Activated CD4-positive, alpha-beta T cell treated with anti-CD3 and anti-CD28 coated beads, Interleukin-2, amount 10 ng/mL, durations not matched to agents 24 days and 14 days (primary cell): ENCODE measurements at regions not wholly inside any gene's neighbourhood (a gene's known extent, or its start where the extent isn't known, plus 50 kb on each side); places are given as distances from the start of the nearest gene placed in this dataset.
"Not testable (repeated sequence)": the region's sequence is repeated elsewhere in the genome, so short reads cannot be mapped to it uniquely, and the experiment has no call there.

ENCODE experiments used
- DNase-seq: peaks from one replicate; pipeline ENCODE4 v3.0.0; 2022
- H3K27ac Mint-ChIP-seq: one replicate; pipeline ENCODE4 v1.8.0; 2022; ENCODE audit warnings: mild to moderate bottlenecking, mixed read lengths
- H3K27me3 Mint-ChIP-seq: one replicate; pipeline ENCODE4 v1.8.0; 2022; ENCODE audit warnings: mixed read lengths
- H3K36me3 Mint-ChIP-seq: one replicate; pipeline ENCODE4 v1.8.0; 2022; ENCODE audit warnings: low read depth, mild to moderate bottlenecking, mixed read lengths
- H3K4me1 Mint-ChIP-seq: one replicate; pipeline ENCODE4 v1.8.0; 2021; ENCODE audit warnings: mixed read lengths
- H3K4me3 Mint-ChIP-seq: one replicate; pipeline ENCODE4 v1.8.0; 2022; ENCODE audit warnings: mild to moderate bottlenecking, moderate library complexity, mixed read lengths
- H3K9me3 Mint-ChIP-seq: one replicate; pipeline ENCODE4 v1.8.0; 2021; ENCODE audit warnings: mixed read lengths
- intact Hi-C: fragments of 100-400 bp; cut with micrococcal nuclease; formaldehyde crosslinking; loops from one replicate; pipeline ENCODE4 v1.15.1; 2023

DNA sequence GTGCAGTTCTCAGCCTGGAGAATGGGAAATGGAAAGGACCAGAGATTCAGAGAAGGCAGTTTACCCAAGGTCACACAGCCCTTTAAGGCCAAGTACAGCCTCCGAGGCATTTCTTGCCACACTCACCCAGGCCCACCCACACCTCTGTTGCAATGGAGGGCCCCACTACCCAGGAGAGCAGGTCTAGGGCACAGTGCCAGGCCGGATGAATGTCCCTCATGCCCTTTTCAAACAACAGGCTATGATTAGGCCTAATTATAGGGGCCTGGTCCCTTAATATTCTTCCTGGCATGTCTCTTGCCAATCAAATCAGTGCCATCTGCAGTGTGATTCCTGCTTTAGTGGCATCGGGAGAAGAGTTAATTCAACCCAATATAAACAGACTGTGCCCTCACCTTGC lies 195.3 kb downstream of the KLRB1 start:
- intact Hi-C loops, H3K4me3 Mint-ChIP-seq, H3K27me3 Mint-ChIP-seq, H3K9me3 Mint-ChIP-seq, H3K27ac Mint-ChIP-seq, H3K4me1 Mint-ChIP-seq, H3K36me3 Mint-ChIP-seq, DNase-seq: not testable (repeated sequence)

DNA sequence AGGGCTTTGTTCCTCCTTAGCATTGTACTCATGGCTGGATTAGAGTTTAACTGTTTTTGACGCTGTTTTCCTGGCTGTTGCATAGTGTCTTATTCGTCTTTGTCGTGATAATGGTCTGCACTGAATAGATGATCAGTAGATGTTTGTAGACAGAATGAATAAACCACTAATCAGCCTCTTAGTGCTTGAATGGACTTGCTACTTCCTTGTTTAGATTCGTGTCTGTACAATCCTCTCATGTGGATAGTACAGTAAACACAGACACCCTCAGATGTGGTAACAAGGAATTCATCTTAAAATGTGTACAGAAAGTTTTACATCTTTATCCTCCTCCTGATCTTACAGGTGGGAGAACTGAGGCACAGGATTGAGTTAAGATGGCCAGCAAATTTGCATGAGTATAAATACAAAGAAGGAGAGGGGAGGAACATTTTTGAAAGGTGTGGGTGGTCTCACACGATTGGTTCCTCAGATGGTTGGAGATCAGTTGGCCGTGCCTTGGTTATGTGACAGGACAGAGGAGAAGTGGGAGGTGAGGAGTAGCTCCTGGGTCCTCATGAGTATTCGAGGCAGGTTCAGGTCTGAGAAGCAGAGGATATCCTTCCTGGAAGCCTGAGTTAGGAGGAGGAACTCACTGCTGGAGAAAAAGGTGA lies 196.0 kb downstream of the KLRB1 start:
- H3K27me3 Mint-ChIP-seq, DNase-seq, H3K27ac Mint-ChIP-seq, H3K4me3 Mint-ChIP-seq, H3K4me1 Mint-ChIP-seq, H3K9me3 Mint-ChIP-seq, H3K36me3 Mint-ChIP-seq, intact Hi-C loops: not testable (repeated sequence)

DNA sequence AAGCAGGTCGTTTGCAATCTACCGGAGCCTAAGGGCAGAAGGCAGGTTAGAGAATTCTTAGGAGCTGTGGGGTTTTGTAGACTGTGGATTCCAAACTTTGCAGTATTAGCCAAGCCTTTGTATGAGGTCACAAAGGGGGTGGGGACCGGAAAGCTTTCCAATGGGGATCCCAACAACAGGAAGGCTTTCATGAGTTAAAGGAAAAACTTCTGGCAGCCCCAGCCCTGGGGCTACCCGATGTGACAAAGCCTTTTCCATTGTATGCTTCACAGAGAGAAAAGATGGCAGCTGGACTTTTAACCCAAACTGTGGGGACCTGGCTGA lies 199.2 kb upstream of the PZP start:
- H3K4me1 Mint-ChIP-seq, H3K9me3 Mint-ChIP-seq, H3K4me3 Mint-ChIP-seq, H3K27me3 Mint-ChIP-seq, H3K27ac Mint-ChIP-seq, H3K36me3 Mint-ChIP-seq, intact Hi-C loops: not testable (repeated sequence)
- DNase-seq, result peak; percentile 52

DNA sequence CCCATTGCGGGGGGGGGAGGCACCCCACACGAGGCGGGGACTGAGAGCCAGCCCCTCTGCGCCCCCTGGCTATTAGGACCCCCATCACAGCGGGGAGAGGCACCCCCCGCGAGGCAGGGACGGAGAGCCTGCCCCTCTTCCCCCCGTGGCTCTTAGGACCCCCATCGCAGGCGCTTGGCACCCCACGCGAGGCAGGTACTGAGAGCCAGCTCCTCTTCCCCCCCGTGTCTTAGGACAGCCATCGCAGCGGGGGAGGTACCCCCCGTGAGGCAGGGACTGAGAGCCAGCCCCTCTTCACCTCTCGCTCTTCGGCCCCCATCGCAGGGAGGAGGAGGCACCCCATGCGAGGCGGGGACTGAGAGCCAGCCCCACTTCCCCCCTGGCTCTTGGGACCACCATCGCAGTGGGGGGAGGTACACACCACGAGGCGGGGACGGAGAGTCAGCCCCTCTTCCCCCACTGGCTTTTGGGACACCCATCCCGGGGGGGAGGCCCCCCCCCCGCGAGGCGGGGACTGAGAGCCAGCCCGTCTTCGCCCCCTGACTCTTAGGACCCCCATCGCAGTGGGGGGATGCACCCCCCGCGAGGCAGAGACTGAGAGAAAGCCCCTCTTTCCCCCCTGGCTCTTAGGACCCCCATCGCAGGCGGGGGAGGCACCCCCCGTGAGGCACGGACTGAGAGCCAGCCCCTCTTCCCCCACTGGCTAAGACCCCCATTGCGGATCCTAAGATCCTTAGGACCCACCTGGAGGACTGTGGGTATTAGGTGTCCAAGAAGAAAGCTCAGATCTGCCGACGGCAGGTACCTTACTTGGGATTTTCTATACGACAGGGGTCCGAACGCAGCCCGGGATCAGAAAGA lies 198.6 kb upstream of the PZP start:
- no peaks in the 10 kb centered on the region for H3K9me3 Mint-ChIP-seq
- no peak overlapping the region for H3K4me3 Mint-ChIP-seq
- H3K4me1 Mint-ChIP-seq, result no peaks in the 10 kb centered on the region
- intact Hi-C loops, result no loop called here
- no peak for DNase-seq
- H3K36me3 Mint-ChIP-seq, result peaks cover 4% of the 10 kb centered on the region
- H3K27ac Mint-ChIP-seq, result no peak overlapping the region
- no peaks in the 10 kb centered on the region for H3K27me3 Mint-ChIP-seq

DNA sequence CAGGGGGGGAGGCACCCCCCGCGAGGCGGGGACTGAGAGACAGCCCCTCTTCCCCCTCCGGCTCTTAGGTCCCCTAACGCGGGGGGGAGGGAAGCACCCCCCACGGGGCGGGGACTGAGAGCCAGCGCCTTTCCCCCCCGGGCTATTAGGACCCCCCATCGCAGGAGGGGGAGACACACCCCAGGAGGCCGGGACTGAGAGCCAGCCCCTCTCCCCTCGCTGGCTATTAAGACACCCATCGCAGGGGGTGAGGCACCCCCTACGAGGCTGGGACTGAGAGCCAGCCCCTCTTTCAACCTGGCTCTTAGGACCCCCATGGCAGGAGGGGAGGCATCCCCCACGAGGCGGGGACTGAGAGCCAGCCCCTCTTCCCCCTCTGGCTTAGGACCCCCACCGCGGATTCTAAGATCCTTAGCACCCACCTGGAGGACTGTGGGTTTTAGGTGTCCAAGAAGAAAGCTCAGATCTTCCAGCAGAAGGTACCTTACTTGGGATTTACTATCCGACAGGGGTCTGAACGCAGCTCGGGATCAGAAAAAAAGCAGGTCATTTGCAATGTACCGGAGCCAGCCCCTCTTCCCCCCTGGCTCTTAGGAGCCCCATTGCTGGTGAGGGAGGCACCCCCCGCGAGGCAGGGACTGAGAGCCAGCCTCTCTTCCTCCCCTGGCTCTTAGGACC lies 197.8 kb upstream of the PZP start:
- Mint-ChIP-seq H3K4me1 (no peaks in the 10 kb centered on the region), H3K27ac (no peak overlapping the region), H3K36me3 (peaks cover 4% of the 10 kb centered on the region), H3K27me3 (no peaks in the 10 kb centered on the region), H3K9me3 (no peaks in the 10 kb centered on the region), H3K4me3 (no peak overlapping the region)
- DNase-seq, result no peak
- intact Hi-C loops, result no loop called here

DNA sequence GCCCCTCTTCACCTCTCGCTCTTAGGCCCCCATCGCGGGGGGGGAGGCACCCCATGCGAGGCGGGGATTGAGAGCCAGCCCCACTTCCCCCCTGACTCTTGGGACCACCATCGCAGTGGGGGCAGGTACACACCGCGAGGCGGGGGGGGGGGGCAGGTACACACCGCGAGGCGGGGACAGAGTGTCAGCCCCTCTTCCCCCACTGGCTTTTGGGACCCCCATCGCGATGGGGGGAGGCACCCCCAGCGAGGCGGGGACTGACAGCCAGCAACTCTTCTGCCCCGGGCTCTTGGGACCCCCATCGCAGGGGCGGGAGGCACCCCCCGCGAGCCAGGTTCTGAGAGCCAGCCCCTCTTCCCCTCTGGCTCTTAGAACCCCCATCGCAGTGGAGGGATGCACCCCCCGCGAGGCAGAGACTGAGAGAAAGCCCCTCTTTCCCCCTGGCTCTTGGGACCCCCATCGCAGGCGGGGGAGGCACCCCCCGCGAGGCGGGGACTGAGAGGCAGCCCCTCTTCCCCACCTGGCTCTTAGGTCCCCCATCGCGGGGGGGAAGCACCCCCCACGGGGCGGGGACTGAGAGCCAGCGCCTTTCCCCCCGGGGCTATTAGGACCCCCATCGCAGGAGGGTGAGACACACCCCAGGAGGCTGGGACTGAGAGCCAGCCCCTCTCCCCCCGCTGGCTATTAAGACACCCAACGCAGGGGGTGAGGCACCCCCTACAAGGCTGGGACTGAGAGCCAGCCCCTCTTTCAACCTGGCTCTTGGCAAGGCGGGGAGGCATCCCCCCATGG lies 196.5 kb upstream of the PZP start:
- no peaks in the 10 kb centered on the region for H3K9me3 Mint-ChIP-seq
- H3K27me3 Mint-ChIP-seq, result no peaks in the 10 kb centered on the region
- peaks cover 4% of the 10 kb centered on the region for H3K36me3 Mint-ChIP-seq
- intact Hi-C loops, result no loop called here
- H3K4me1 Mint-ChIP-seq, result no peaks in the 10 kb centered on the region
- no peak for DNase-seq
- H3K4me3 Mint-ChIP-seq, result no peak overlapping the region
- no peak overlapping the region for H3K27ac Mint-ChIP-seq

DNA sequence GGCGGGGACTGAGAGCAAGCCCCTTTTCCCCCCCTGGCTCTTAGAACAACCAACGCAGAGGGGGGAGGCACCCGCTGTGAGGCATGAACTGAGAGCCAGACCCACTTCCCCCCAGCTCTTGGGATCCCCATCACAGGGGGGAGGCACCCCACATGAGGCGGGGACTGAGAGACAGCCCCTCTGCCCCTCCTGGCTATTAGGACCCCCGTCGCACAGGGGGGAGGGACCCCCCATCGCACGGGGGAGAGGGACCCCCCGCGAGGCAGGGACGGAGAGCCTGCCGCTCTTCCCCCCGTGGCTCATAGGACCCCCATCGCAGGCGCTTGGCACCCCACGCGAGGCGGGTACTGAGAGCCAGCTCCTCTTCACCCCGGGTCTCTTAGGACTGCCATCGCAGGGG lies 195.8 kb upstream of the PZP start:
- Mint-ChIP-seq H3K9me3 (no peaks in the 10 kb centered on the region), H3K36me3 (peaks cover 4% of the 10 kb centered on the region), H3K4me1 (no peaks in the 10 kb centered on the region), H3K27ac (no peak overlapping the region), H3K27me3 (no peaks in the 10 kb centered on the region), H3K4me3 (no peak overlapping the region)
- intact Hi-C loops, result no loop called here
- no peak for DNase-seq

DNA sequence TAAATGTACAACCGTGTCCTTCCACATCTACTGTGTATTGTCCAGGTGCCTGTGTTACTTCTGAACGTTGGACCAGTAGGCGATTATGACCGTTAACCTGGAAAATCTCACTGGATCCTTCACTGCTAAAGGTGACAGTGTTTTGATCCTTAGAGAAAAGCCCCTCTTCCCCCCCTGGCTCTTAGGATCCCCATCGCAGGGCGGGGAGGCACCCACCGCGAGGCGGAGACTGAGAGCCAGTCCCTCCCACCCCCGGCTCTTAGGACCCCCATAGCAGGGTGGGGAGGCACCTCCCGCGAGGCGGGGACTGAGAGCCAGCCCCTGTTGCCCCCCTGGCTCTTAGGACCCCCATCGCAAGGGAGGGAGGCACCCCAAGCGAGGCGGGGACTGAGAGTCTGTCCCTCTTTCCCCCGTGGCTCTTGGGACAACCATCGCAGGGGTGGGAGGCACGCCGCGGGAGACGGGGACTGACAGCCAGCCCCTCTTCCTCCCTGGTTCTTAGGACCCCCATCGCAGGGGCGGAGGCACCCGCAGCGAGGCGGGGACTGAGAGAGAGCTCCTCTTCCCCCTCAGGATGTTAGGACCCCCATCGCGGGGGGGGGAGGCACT lies 194.3 kb upstream of the PZP start:
- H3K27me3 Mint-ChIP-seq, H3K27ac Mint-ChIP-seq, H3K9me3 Mint-ChIP-seq, H3K4me1 Mint-ChIP-seq, intact Hi-C loops, H3K36me3 Mint-ChIP-seq, H3K4me3 Mint-ChIP-seq, DNase-seq: not testable (repeated sequence)

DNA sequence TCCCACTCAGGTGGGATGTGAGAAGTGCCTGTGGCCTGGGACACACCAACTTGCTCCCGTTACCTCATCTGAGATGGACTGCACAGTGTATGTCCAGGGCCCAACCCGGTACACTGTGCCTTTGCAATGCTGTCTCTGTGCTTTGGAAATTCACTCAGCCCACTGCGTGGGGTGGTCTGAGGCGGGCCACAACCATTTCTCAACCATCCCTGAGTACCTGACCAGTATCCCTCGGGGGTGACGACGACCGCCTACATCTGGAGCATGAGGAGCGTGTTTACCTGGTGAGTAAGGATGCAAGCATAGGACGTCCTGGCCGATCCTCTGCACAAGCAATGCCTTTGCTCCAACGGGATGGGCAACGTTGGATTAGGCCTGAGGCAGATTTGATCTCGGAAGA lies 188.2 kb upstream of the PZP start:
- H3K27me3 Mint-ChIP-seq, intact Hi-C loops, H3K9me3 Mint-ChIP-seq, H3K27ac Mint-ChIP-seq, H3K4me1 Mint-ChIP-seq, H3K36me3 Mint-ChIP-seq, H3K4me3 Mint-ChIP-seq, DNase-seq: not testable (repeated sequence)

DNA sequence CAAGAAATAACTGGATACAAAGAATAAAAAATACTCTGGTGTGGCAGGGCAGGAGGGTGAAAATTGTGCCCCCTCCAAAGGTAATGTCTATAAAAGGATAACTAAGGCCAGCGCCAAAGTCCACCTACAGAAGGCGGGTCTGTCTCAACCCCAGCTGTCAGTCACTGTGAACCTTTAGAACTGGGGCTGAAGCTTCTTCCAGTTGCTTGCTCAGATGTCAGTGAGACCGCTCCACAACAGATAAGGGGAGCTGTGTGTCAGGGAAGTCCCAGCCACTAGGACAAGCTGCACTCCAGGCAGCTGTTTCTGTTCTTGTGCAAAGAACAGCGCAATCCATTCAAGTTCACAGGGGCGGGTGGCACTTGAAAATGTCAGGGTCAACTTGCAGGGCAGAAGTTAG lies 187.0 kb upstream of the PZP start:
- H3K36me3 Mint-ChIP-seq, intact Hi-C loops, H3K4me1 Mint-ChIP-seq, H3K4me3 Mint-ChIP-seq, H3K27me3 Mint-ChIP-seq, H3K27ac Mint-ChIP-seq, DNase-seq, H3K9me3 Mint-ChIP-seq: not testable (repeated sequence)

DNA sequence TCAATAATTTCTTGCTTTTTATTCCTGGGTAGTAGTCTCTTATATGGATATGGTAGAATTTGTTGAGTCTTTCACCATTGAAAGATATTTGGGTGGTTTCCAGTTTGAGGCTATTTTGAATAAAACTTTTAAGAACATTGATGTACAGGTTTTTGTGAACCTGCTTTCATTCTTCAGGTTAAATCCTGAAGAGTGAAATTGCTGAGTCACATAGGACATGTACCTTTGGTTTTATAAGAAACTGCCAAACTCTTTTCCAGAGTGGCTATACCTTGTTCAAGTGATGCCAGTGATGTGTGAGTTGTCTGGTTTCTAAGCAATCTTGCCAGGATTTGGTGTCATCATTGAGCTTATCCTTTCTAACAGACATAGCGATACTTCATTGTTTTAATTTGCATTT lies 184.6 kb upstream of the PZP start:
- DNase-seq, result no peak
- no peak overlapping the region for H3K27ac Mint-ChIP-seq
- peaks cover 2% of the 10 kb centered on the region for H3K4me1 Mint-ChIP-seq
- peaks cover 7% of the 10 kb centered on the region for H3K36me3 Mint-ChIP-seq
- intact Hi-C loops, result no loop called here
- H3K9me3 Mint-ChIP-seq, result no peaks in the 10 kb centered on the region
- H3K27me3 Mint-ChIP-seq, result peaks cover 3% of the 10 kb centered on the region
- H3K4me3 Mint-ChIP-seq, result no peak overlapping the region

DNA sequence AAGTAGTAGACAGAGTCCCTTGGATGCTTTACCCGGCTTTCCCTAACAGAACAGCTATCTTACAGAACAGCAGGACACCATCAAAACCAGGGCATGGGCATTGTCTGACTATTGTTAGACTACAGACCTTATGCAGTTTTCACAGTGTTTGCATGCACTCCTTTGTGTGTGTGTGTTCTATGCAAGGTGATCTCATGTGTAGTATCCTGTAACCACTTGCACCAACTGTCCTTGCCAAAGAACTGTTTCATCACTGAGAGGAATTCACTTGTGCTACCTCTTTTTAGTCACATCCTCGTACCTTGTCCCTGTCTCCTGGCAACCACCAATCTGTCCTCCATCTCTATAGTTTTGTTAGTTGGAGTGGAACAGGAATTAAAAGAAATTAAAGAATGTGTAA lies 183.6 kb upstream of the PZP start:
- Mint-ChIP-seq H3K27me3 (peaks cover 3% of the 10 kb centered on the region), H3K36me3 (peaks cover 7% of the 10 kb centered on the region), H3K4me3 (no peak overlapping the region), H3K27ac (no peak overlapping the region), H3K9me3 (no peaks in the 10 kb centered on the region), H3K4me1 (peaks cover 10% of the 10 kb centered on the region)
- no peak for DNase-seq
- intact Hi-C loops, result no loop called here

DNA sequence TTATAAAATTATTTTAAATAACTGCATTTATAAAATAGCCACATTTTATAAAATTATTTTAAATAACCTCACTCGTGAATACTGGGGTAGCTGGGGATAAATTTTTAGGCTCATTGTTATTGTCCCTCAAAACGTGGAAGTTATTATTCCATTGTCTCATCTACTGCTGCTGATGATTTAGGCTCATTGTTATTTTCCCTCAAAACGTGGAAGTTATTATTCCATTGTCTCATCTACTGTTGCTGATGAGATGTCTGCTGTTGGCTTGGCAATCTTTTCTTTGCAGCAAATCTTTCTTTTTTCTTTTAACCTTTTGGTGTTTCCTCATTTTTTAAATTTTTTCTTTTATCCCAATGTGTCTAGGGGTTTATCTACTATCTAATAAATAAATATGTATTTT lies 182.6 kb upstream of the PZP start:
- peaks cover 3% of the 10 kb centered on the region for H3K27me3 Mint-ChIP-seq
- H3K9me3 Mint-ChIP-seq, result no peaks in the 10 kb centered on the region
- H3K27ac Mint-ChIP-seq, result no peak overlapping the region
- no peaks in the 10 kb centered on the region for H3K36me3 Mint-ChIP-seq
- DNase-seq, result no peak
- intact Hi-C loops, result no loop called here
- no peak overlapping the region for H3K4me3 Mint-ChIP-seq
- peaks cover 10% of the 10 kb centered on the region for H3K4me1 Mint-ChIP-seq

DNA sequence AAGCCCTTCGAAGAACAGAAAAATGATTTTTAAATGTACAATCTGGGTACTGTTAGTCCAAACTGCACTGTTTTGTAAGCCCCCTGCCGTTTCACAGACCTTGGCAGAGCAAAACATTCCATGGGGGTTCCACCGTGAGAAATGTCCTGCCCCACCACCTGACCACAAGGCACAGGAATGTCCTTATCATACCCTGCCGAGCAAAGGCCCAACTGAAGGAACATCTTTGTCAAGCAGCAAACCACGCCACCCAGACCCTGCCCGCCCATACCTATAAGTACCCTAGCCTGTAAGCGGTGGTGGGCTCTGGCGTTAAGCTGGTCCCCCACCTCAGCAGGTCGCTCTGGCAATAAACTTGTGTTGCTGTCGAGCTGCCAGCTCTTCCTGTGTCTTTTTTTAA lies 181.6 kb upstream of the PZP start:
- Mint-ChIP-seq H3K4me1 (peaks cover 10% of the 10 kb centered on the region), H3K9me3 (no peaks in the 10 kb centered on the region), H3K4me3 (no peak overlapping the region), H3K36me3 (no peaks in the 10 kb centered on the region), H3K27ac (no peak overlapping the region), H3K27me3 (peaks cover 3% of the 10 kb centered on the region)
- DNase-seq, result no peak
- intact Hi-C loops, result no loop called here
